EH (cell line): ENCODE measurements at regions not wholly inside any gene's neighbourhood (a gene's known extent, or its start where the extent isn't known, plus 50 kb on each side); places are given as distances from the start of the nearest gene placed in this dataset.
"Not testable (repeated sequence)": the region's sequence is repeated elsewhere in the genome, so short reads cannot be mapped to it uniquely, and the experiment has no call there.

Experiments used
- DNase-seq: peaks from one replicate; pipeline ENCODE4 v3.0.0-alpha.2; 2015; ENCODE audit warnings: low read depth

- no peak for DNase-seq
Observed at GRCh38 chr14:25436906-25437305, 387.0 kb upstream of the STXBP6 start.

DNA sequence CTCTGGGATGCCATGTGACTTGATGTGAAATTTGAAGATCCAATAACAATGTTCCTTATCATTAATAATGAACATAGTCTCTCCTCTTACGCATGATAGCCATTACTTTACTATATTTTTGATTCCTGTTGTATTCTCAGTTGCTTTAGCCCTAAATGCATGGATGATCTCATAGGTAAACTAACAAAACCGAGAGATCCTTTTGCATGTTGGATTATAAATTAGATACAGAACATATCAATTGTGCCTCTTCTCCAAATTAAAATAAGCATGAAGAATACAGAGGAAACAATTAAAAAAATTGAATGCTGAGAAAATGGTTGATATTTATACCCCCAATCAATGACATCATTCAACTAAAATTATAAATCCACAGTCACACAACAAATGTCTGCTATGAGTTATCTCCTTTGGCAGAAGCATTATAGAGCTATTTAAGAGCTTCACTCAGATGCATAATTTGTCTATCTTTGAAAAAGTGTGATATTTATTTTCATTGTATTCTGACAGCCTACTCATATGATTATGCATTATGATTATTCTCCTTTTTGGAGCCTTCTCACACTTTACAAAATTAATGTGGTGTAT lies 386.4 kb upstream of the STXBP6 start:
- no peak for DNase-seq

GRCh38 chr14:25431211-25432076 lies 381.5 kb upstream of the STXBP6 start:
- no peak for DNase-seq

- no peak for DNase-seq
Observed at GRCh38 chr14:25430808-25431207, 380.9 kb upstream of the STXBP6 start.

DNA sequence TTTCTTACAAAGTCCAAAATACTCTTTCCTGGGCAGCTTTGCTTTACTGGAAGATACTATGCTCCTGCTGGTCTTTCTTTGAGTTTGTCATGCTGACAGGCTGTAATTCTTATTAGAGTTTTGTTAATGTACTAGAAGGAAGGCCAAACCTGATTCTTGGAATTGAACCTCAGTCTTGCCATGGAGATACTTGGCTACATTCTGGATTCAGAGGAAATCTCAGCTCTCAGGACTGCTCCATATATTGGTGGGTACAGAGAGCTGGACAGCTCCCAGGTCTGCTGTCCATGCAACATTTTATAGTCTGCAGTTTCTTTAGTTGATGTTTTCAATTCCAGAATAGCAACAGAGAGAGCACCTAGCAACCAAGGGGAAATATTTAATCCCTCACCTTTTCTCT lies 363.1 kb upstream of the STXBP6 start:
- no peak for DNase-seq

DNA sequence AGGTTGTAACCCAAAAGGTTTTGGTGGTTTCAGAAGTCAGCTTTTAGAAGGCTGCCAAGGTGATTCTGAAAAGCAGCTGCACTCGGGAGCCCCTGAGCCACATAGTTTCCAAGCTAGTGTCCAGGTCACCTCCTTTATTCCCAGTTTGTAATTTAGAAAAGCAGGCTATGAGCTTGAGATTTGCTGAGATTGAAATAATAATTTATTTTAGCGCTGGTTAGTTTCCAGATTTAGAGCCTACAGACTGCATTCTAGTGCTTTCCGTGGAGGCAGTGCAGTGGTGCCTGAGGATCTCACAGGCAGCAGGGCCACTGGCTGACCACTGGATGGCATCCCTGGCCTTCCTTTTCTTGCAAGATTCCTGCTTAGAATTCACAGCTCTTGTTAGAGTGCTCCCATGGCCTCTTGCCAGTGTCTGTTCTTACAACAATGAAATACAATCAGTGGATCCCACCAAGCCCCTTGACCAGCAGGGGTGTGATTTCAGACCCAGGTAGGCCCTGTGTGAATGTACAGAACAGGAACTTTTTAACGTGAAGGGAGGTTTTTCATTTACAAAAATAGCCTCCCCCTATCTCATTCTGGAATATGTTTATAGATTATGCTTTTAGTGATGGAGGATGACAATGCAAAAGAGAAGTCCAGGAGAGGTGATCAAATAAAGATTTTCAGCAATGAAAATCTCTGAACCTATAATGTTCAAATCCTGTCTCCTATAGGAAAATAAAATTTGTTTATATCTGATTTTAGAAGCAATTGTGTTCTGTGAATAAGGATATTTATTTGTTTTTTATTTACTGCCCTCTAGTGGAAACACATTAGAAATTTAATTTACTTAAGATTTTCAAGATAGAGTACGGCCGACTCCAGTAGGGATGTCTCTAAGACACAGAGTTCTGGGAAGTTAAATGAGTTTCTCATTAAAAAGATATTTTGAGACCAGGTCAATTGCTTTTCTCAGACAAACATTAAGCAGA lies 362.1 kb upstream of the STXBP6 start:
- DNase-seq, result no peak

DNA sequence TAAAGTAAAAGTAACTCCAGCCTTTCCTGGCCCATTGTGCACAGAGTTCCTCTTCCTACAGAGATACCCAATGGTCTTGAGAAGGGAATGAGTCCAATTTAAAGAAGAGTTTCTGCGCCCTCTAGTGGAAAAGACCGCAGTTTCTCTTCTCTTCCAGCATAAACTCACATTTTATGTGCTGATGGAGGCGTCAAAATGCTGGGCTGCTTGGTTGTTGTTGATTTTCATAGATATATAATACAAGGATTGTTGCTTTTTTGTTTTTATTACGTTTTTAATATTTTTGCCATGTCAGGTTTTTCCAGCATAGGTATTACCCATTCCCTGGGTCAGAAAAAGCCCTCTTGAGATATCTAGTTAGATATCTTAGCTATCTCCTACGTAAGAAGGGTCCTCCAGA lies 356.9 kb upstream of the STXBP6 start:
- DNase-seq, result peak; percentile 4

DNA sequence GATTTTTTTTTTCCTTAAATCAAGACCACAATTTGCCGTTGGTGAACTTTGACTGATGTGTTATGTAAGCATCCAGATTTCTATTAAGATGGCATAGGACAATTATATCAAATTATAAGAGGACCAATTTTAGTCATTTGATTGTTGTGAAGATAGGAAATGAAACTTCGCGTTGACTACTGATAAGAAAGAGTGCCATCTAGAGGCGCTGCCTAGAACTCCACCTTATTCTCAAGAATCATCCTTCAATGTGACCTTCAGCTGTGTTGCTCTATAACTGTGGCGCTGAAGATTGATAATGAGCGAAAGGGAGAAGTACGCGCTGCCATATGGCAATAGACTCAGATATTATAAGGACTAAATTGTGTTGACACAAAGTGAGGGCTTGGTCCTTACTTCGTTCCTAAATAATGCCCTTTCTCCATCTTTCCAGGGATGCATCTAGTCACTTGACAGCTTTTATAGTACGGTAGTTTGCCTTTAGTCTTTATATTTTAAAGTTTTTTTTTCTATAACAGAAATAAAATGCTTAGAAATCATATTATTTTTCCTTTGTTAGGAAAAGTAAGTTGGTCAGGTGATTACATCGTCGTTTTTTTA lies 350.8 kb upstream of the STXBP6 start:
- peak; percentile 31 for DNase-seq

- no peak for DNase-seq
Observed at GRCh38 chr14:25396128-25396527, 346.2 kb upstream of the STXBP6 start.

DNA sequence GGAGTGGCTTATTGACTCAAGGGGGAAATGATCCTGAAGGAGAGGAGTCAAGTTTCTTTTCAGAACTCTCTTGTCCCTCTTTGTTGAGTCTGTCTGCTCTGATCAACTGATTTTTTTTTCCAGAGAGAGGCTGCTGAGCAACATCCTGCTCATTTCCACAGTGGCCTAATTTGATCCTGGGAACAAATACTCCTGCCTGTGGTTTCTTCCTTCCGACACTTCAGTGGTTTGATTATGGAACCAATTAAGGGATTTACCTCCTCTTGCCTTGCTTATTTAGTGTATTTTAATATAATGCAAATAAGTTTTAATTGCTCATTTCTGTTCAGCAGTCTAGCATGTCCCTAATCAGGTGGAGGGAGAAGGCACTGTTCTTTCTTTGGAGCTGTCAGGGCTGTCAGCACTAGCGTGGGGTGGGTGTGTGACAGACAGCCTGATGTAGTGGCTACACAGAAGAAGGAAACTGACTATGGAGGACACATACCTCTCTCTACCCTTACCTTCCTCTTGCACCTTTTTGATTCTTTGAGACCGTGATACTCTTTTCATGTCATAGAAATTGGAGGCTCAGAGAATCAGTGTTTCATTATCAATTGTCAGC lies 344.9 kb upstream of the STXBP6 start:
- no peak for DNase-seq

DNA sequence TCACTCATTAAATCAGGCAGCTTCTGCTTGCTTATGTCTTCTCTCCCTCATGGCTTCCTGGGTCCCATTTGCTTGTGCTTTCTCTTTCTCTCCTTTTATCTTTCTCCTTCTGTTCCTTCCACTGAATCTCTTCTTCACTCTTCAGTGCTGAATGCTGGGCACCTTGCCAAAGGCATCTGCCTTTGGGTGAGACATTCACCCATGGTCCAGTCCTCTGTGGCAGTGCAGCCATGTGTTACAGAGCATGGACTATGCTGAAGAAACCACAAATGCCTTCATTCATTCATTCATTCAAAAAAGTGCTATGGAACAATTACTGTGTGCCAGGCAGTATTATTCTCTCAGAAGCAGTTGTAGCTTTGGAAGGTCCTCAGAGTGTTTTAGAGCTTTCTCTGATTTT lies 344.4 kb upstream of the STXBP6 start:
- DNase-seq, result no peak

GRCh38 chr14:25389948-25390347 lies 340.0 kb upstream of the STXBP6 start:
- DNase-seq, result no peak

- DNase-seq, result no peak
Observed at GRCh38 chr14:25381498-25381897, 331.6 kb upstream of the STXBP6 start.

- DNase-seq, result no peak
Observed at GRCh38 chr14:25375639-25376038, 325.7 kb upstream of the STXBP6 start.

DNA sequence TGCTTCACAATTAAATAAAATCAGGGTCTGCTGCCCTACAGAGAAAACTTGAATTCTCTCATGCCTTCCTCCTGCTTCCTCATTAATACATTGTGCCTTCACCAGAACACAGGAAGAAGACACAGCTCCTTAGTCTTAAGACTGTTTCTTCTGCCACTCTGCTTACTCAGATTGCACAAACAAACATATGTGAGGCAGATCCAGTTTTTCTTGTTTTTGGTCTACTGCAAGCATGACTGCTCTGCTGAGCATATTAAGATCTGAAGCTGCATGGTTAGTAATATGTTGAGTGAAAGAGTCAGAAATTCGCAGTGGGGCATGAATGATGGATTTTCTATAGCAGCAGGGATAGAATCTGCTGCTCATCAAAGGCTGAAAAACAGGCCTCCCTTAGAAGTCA lies 321.1 kb upstream of the STXBP6 start:
- DNase-seq, result no peak

DNA sequence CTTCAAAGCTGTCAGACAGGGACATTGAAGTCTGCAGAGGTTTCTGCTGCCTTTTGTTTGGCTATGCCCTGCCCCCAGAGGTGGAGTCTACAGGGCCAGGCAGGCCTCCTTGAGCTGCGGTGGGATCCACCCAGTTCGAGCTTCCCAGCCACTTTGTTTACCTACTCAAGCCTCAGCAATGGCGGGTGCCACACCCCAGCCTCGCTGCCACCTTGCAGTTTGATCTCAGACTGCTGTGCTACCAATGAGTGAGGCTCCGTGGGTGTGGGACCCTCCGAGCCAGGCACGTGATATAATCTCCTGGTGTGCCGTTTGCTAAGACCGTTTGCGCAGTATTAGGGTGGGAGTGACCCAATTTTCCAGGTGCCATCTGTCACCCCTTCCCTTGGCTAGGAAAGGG lies 320.1 kb upstream of the STXBP6 start:
- not testable (repeated sequence) for DNase-seq

DNA sequence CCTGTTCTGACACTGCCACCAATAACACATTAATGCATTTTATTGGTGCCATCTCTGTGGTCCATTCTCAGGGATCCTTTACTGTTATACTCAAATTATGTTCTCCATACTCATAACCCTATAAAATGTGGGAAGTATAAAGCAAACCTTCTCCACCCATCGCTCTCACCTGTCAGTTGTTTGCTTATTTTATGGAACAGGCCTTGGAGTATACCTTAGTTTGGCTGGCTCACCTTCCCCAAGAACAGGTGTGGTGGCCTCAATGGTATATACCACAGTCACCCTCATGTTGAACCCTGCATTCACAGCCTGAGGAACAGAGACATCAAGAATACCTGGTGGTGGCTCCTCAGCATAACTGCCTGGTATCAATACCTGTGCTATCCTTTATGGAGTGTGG lies 308.4 kb upstream of the STXBP6 start:
- DNase-seq, result no peak

- no peak for DNase-seq
Observed at GRCh38 chr14:25351269-25351668, 301.3 kb upstream of the STXBP6 start.

DNA sequence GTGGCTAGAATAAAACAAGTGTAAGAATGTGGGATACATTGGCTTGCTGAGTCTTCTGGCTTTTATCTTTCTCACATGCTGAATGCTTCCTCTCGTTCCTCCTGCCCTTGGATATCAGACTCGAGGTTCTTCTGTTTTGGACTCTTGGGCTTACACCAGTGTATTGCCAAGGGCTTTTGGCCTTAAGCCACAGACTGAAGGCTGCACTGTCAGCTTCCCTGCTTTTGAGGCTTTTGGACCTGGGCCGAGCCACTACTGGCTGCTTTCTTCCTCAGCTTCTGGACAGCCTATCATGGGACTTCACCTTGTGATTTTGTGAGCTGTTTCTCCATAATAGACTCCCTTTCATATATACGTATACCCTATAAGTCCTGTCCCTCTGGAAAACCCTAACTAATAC lies 300.9 kb upstream of the STXBP6 start:
- DNase-seq, result no peak

- no peak for DNase-seq
Observed at GRCh38 chr14:25350021-25350420, 300.1 kb upstream of the STXBP6 start.

DNA sequence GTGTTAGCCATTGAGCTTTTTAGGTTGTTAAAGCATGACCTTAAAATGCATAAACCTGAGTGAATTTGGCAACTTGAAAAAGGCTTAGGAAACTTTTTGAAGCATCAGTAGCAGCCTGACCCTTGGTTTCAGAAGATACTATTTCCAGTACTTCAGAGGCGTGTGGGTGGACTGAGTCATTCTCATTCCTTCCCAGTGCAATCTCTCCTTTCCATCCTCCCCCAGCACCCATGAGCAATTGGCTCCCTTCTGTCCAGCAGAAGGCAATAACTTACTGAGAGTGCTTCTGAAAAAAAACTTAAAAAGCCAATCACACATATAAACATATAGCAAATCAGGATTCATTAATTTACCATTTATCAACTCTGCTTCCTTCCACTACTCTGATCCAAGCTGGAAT lies 299.3 kb upstream of the STXBP6 start:
- no peak for DNase-seq

DNA sequence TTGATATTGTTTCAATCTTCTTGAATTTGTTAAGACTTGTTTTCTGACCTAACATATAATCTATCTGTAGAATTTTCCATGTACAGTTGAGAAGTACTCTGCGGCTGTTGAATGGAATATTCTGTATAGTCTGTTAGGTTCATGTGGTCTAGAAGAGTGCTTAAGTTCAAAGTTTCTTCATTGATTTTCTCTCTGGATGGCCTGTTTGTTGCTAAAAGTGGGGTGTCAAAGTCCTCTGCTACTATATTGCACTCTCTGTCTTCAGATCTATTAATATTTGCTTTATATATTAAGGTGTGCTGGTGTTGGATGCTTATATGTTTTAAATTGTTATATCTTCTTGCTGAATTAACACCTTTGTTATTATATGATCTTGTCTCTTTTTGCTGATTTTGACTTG lies 290.9 kb upstream of the STXBP6 start:
- no peak for DNase-seq
